SU-DHL-6 (cell line): ENCODE measurements at regions not wholly inside any gene's neighbourhood (a gene's known extent, or its start where the extent isn't known, plus 50 kb on each side); places are given as distances from the start of the nearest gene placed in this dataset.

Source experiments
- H2AFZ ChIP-seq: fragments of 200-600 bp; sonication (generic); 2 replicates; pipeline ENCODE4 v1.6.1; 2014; ENCODE audit warnings: low read depth, mild to moderate bottlenecking, moderate library complexity, mixed read lengths, antibody characterized with exemption, low read length; ENCODE audit not compliant: severe bottlenecking
- H3F3A ChIP-seq: fragments of 200-600 bp; shearing (Covaris generic); 2 replicates; pipeline ENCODE4 v1.6.0; 2016; ENCODE audit warnings: antibody characterized with exemption, mild to moderate bottlenecking; ENCODE audit not compliant: insufficient read depth
- H3K27ac ChIP-seq: fragments of 200-600 bp; sonication (generic); 2 replicates; pipeline ENCODE4 v1.5.1; 2016; ENCODE audit warnings: low read depth, mild to moderate bottlenecking, low read length, moderate library complexity, mixed read lengths
- H3K27me3 ChIP-seq: fragments of 200-600 bp; sonication (generic), shearing (Covaris generic); 2 replicates; pipeline ENCODE4 v1.6.0; 2014; ENCODE audit warnings: mild to moderate bottlenecking, low read length
- H3K36me3 ChIP-seq: fragments of 200-600 bp; sonication (generic); 2 replicates; pipeline ENCODE4 v1.6.1; 2014; ENCODE audit warnings: mild to moderate bottlenecking, low read length, mixed read lengths
- H3K4me2 ChIP-seq: fragments of 300-600, 200-600 bp; shearing (Covaris generic), sonication (generic); 2 replicates; pipeline ENCODE4 v1.6.0; 2014; ENCODE audit warnings: low read length, low read depth, mild to moderate bottlenecking; ENCODE audit not compliant: poor library complexity, severe bottlenecking
- H3K4me3 ChIP-seq: fragments of 200-600 bp; sonication (generic); 2 replicates; pipeline ENCODE4 v1.5.1; 2014; ENCODE audit warnings: antibody characterized with exemption, low read length, mild to moderate bottlenecking, mixed read lengths; ENCODE audit not compliant: insufficient read depth, poor library complexity, severe bottlenecking
- H3K79me2 ChIP-seq: fragments of 200-600 bp; sonication (generic); 2 replicates; pipeline ENCODE4 v1.6.1; 2014; ENCODE audit warnings: mild to moderate bottlenecking, low read length, moderate library complexity; ENCODE audit not compliant: insufficient read depth
- H3K9ac ChIP-seq: fragments of 200-600 bp; sonication (generic); 2 replicates; pipeline ENCODE4 v1.7.0; 2014; ENCODE audit warnings: mild to moderate bottlenecking, low read length
- H3K9me2 ChIP-seq: fragments of 200-600 bp; sonication (generic); replicated peaks from 2 replicates; pipeline ENCODE4 v1.6.1; 2014; ENCODE audit warnings: low read length; ENCODE audit not compliant: insufficient read depth
- H3K9me3 ChIP-seq: fragments of 200-600 bp; sonication (generic); 2 replicates; pipeline ENCODE4 v1.6.1; 2014; ENCODE audit warnings: low read length, mixed read lengths; ENCODE audit not compliant: insufficient read depth
- H4K20me1 ChIP-seq: fragments of 200-600 bp; sonication (generic); 2 replicates; pipeline ENCODE4 v1.6.1; 2014; ENCODE audit warnings: low read depth, mild to moderate bottlenecking, antibody characterized with exemption, low read length, moderate library complexity, mixed read lengths
- CTCF ChIP-seq: fragments of 200-600 bp; sonication (generic); IDR thresholded peaks from one replicate; pipeline ENCODE4 v1.5.1; 2017; ENCODE audit warnings: antibody characterized with exemption, mild to moderate bottlenecking, low read length, moderate library complexity; ENCODE audit not compliant: insufficient read depth, poor library complexity, severe bottlenecking
- EZH2phosphoT487 ChIP-seq: fragments of 200-600 bp; sonication (generic), shearing (Covaris generic); conservative IDR thresholded peaks from 2 replicates; pipeline ENCODE4 v1.6.1; 2018; ENCODE audit warnings: mild to moderate bottlenecking, antibody characterized with exemption, low read length, moderate library complexity, mixed read lengths

- Histone ChIP-seq H3K9ac (no peak overlapping the region), H4K20me1 (no peaks in the 10 kb centered on the region), H3K9me3 (no peaks in the 10 kb centered on the region), H3K36me3 (no peaks in the 10 kb centered on the region), H3K27ac (no peak overlapping the region), H3K4me3 (no peak overlapping the region), H3K79me2 (no peaks in the 10 kb centered on the region), H3F3A (no peaks in the 10 kb centered on the region), H3K9me2 (no peaks in the 10 kb centered on the region), H2AFZ (no peak overlapping the region), H3K4me2 (no peak overlapping the region), H3K27me3 (no peaks in the 10 kb centered on the region)
- no peak for TF ChIP-seq CTCF
- no peak for TF ChIP-seq EZH2phosphoT487
Measured at GRCh38 chr3:18533039-18533438, 107.9 kb upstream of the SATB1 start.

- no peaks in the 10 kb centered on the region for H3K9me3 ChIP-seq
- H4K20me1 ChIP-seq, result no peaks in the 10 kb centered on the region
- no peaks in the 10 kb centered on the region for H3F3A ChIP-seq
- TF ChIP-seq CTCF (no peak), EZH2phosphoT487 (no peak)
- H3K4me3 ChIP-seq, result no peak overlapping the region
- no peaks in the 10 kb centered on the region; the same call in 1 of the 2 replicates for H3K9me2 ChIP-seq
- no peaks in the 10 kb centered on the region for H3K36me3 ChIP-seq
- no peaks in the 10 kb centered on the region for H3K79me2 ChIP-seq
- no peak overlapping the region for H2AFZ ChIP-seq
- H3K27me3 ChIP-seq, result no peaks in the 10 kb centered on the region
- no peak overlapping the region for H3K4me2 ChIP-seq
- no peak overlapping the region for H3K9ac ChIP-seq
- H3K27ac ChIP-seq, result no peak overlapping the region
Measured at GRCh38 chr3:18531662-18532061, 106.5 kb upstream of the SATB1 start.

- H3K9ac ChIP-seq, result no peak overlapping the region
Measured at GRCh38 chr3:18529631-18530030, 104.5 kb upstream of the SATB1 start.

More at GRCh38 chr3:18529631-18530030, 104.5 kb upstream of the SATB1 start:
- H3K4me2 ChIP-seq, result no peak overlapping the region
- H4K20me1 ChIP-seq, result no peaks in the 10 kb centered on the region
- no peaks in the 10 kb centered on the region for H3F3A ChIP-seq
- H3K9me3 ChIP-seq, result no peaks in the 10 kb centered on the region
- no peak overlapping the region for H3K4me3 ChIP-seq
- no peaks in the 10 kb centered on the region for H3K79me2 ChIP-seq
- no peaks in the 10 kb centered on the region for H3K27me3 ChIP-seq
- H3K36me3 ChIP-seq, result no peaks in the 10 kb centered on the region
- H2AFZ ChIP-seq, result no peak overlapping the region
- no peaks in the 10 kb centered on the region; the same call in 1 of the 2 replicates for H3K9me2 ChIP-seq
- no peak overlapping the region for H3K27ac ChIP-seq
- no peak for TF ChIP-seq EZH2phosphoT487
- TF ChIP-seq CTCF, result no peak
